ENCODE measurements at regions not wholly inside any gene's neighbourhood (a gene's known extent, or its start where the extent isn't known, plus 50 kb on each side); places are given as distances from the start of the nearest gene placed in this dataset.

GRCh38 chr15:66877477-66878271, 175.6 kb downstream of the SMAD6 start:
- Mint-ChIP-seq H3K27ac (no peak overlapping the region), H3K27me3 (ENCODE audit: low read depth) (peaks cover 6% of the 10 kb centered on the region), H3K4me3 (ENCODE audit: low read depth) (no peak overlapping the region)

GRCh38 chr15:66878761-66879160, 176.7 kb downstream of the SMAD6 start:
- Mint-ChIP-seq H3K27me3 (ENCODE audit: low read depth) (peaks cover 4% of the 10 kb centered on the region), H3K9me3 (no peaks in the 10 kb centered on the region), H3K4me3 (ENCODE audit: low read depth) (no peak overlapping the region), H3K36me3 (ENCODE audit: low read depth) (no peaks in the 10 kb centered on the region), H3K4me1 (ENCODE audit: low read depth) (peaks cover 2% of the 10 kb centered on the region), H3K27ac (no peak overlapping the region)
- intact Hi-C loops (cut with micrococcal nuclease): no loop called here
- DNase-seq (ENCODE audit: low spot score): no peak

More at GRCh38 chr15:66877477-66878271, 175.6 kb downstream of the SMAD6 start:
- intact Hi-C loops (cut with micrococcal nuclease): no loop called here
- Mint-ChIP-seq H3K9me3 (no peaks in the 10 kb centered on the region), H3K4me1 (ENCODE audit: low read depth) (peaks cover 6% of the 10 kb centered on the region), H3K36me3 (ENCODE audit: low read depth) (no peaks in the 10 kb centered on the region)
- DNase-seq (ENCODE audit: low spot score): no peak

- no peak overlapping the region for H3K4me3 Mint-ChIP-seq (ENCODE audit: low read depth)
- H3K4me1 Mint-ChIP-seq (ENCODE audit: low read depth): peaks cover 2% of the 10 kb centered on the region
- H3K36me3 Mint-ChIP-seq (ENCODE audit: low read depth): no peaks in the 10 kb centered on the region
- H3K9me3 Mint-ChIP-seq: no peaks in the 10 kb centered on the region
- DNase-seq (ENCODE audit: low spot score): no peak
- peaks cover 4% of the 10 kb centered on the region for H3K27me3 Mint-ChIP-seq (ENCODE audit: low read depth)
- intact Hi-C loops (cut with micrococcal nuclease): loop anchor here (10.0 kb wide), 1 partner anchor 65 kb away; no protein-coding TSS in a partner anchor
- H3K27ac Mint-ChIP-seq: no peak overlapping the region
Observed at GRCh38 chr15:66879531-66880368, 177.7 kb downstream of the SMAD6 start.

- H3K36me3 Mint-ChIP-seq (ENCODE audit: low read depth): no peaks in the 10 kb centered on the region
- no peak overlapping the region for H3K27ac Mint-ChIP-seq
- intact Hi-C loops (cut with micrococcal nuclease): loop anchor here (10.0 kb wide), 1 partner anchor 64 kb away; no protein-coding TSS in a partner anchor
- DNase-seq (ENCODE audit: low spot score): no peak
- H3K4me3 Mint-ChIP-seq (ENCODE audit: low read depth): no peak overlapping the region
- H3K4me1 Mint-ChIP-seq (ENCODE audit: low read depth): no peaks in the 10 kb centered on the region
- no peaks in the 10 kb centered on the region for H3K9me3 Mint-ChIP-seq
- H3K27me3 Mint-ChIP-seq (ENCODE audit: low read depth): peaks cover 1% of the 10 kb centered on the region
Observed at GRCh38 chr15:66880380-66881155, 178.5 kb downstream of the SMAD6 start.

- no peak for DNase-seq (ENCODE audit: low spot score)
- H3K27me3 Mint-ChIP-seq (ENCODE audit: low read depth): peaks cover 1% of the 10 kb centered on the region
- H3K36me3 Mint-ChIP-seq (ENCODE audit: low read depth): no peaks in the 10 kb centered on the region
- intact Hi-C loops (cut with micrococcal nuclease): loop anchor here (10.0 kb wide), 1 partner anchor 63 kb away; no protein-coding TSS in a partner anchor
- H3K4me3 Mint-ChIP-seq (ENCODE audit: low read depth): no peak overlapping the region
- H3K9me3 Mint-ChIP-seq: no peaks in the 10 kb centered on the region
- no peaks in the 10 kb centered on the region for H3K4me1 Mint-ChIP-seq (ENCODE audit: low read depth)
- no peak overlapping the region for H3K27ac Mint-ChIP-seq
Observed at GRCh38 chr15:66881173-66881905, 179.3 kb downstream of the SMAD6 start.

- Mint-ChIP-seq H3K9me3 (no peaks in the 10 kb centered on the region), H3K27me3 (ENCODE audit: low read depth) (peaks cover 1% of the 10 kb centered on the region), H3K4me1 (ENCODE audit: low read depth) (no peaks in the 10 kb centered on the region), H3K27ac (no peak overlapping the region), H3K4me3 (ENCODE audit: low read depth) (no peak overlapping the region), H3K36me3 (ENCODE audit: low read depth) (no peaks in the 10 kb centered on the region)
- no peak for DNase-seq (ENCODE audit: low spot score)
- intact Hi-C loops (cut with micrococcal nuclease): loop anchor here (10.0 kb wide), 1 partner anchor 62 kb away; no protein-coding TSS in a partner anchor
Observed at GRCh38 chr15:66882251-66883020, 180.4 kb downstream of the SMAD6 start.

- peaks cover 1% of the 10 kb centered on the region for H3K27me3 Mint-ChIP-seq (ENCODE audit: low read depth)
- no peaks in the 10 kb centered on the region for H3K4me1 Mint-ChIP-seq (ENCODE audit: low read depth)
- H3K36me3 Mint-ChIP-seq (ENCODE audit: low read depth): no peaks in the 10 kb centered on the region
- H3K9me3 Mint-ChIP-seq: no peaks in the 10 kb centered on the region
- intact Hi-C loops (cut with micrococcal nuclease): loop anchor here (10.0 kb wide), 1 partner anchor 61 kb away; no protein-coding TSS in a partner anchor
- H3K27ac Mint-ChIP-seq: no peak overlapping the region
- DNase-seq (ENCODE audit: low spot score): no peak
- H3K4me3 Mint-ChIP-seq (ENCODE audit: low read depth): no peak overlapping the region
Observed at GRCh38 chr15:66883284-66883911, 181.4 kb downstream of the SMAD6 start.

- H3K4me3 Mint-ChIP-seq (ENCODE audit: low read depth): no peak overlapping the region
- DNase-seq (ENCODE audit: low spot score): no peak
- H3K4me1 Mint-ChIP-seq (ENCODE audit: low read depth): no peaks in the 10 kb centered on the region
- H3K27me3 Mint-ChIP-seq (ENCODE audit: low read depth): peaks cover 1% of the 10 kb centered on the region
- H3K36me3 Mint-ChIP-seq (ENCODE audit: low read depth): no peaks in the 10 kb centered on the region
- intact Hi-C loops (cut with micrococcal nuclease): loop anchor here (10.0 kb wide), 1 partner anchor 61 kb away; no protein-coding TSS in a partner anchor
- no peak overlapping the region for H3K27ac Mint-ChIP-seq
- no peaks in the 10 kb centered on the region for H3K9me3 Mint-ChIP-seq
Observed at GRCh38 chr15:66884115-66884622, 181.2 kb upstream of the SMAD3 start.

GRCh38 chr15:66884661-66885237, 180.7 kb upstream of the SMAD3 start:
- no peak for DNase-seq (ENCODE audit: low spot score)
- intact Hi-C loops (cut with micrococcal nuclease): loop anchor here (10.0 kb wide), 1 partner anchor 60 kb away; no protein-coding TSS in a partner anchor
- Mint-ChIP-seq H3K4me1 (ENCODE audit: low read depth) (no peaks in the 10 kb centered on the region), H3K4me3 (ENCODE audit: low read depth) (no peak overlapping the region), H3K36me3 (ENCODE audit: low read depth) (no peaks in the 10 kb centered on the region), H3K27ac (no peak overlapping the region), H3K27me3 (ENCODE audit: low read depth) (peaks cover 1% of the 10 kb centered on the region), H3K9me3 (no peaks in the 10 kb centered on the region)

- Mint-ChIP-seq H3K4me3 (ENCODE audit: low read depth) (no peak overlapping the region), H3K9me3 (no peaks in the 10 kb centered on the region), H3K27me3 (ENCODE audit: low read depth) (peaks cover 1% of the 10 kb centered on the region), H3K27ac (no peak overlapping the region), H3K4me1 (ENCODE audit: low read depth) (no peaks in the 10 kb centered on the region), H3K36me3 (ENCODE audit: low read depth) (no peaks in the 10 kb centered on the region)
- DNase-seq (ENCODE audit: low spot score): no peak
- intact Hi-C loops (cut with micrococcal nuclease): loop anchor here (10.0 kb wide), 1 partner anchor 59 kb away; no protein-coding TSS in a partner anchor
Observed at GRCh38 chr15:66885281-66885915, 180.0 kb upstream of the SMAD3 start.

Data from activated T-helper 2 cell treated with anti-CD3 and anti-CD28 coated beads, Interferon-gamma antibody, Interleukin-2, Interleukin-4, amounts not matched to agents 10 μg/mL and 5 μg/mL and 100 μg/mL, durations not matched to agents 14 hours and 24 hours and 36 hours (primary cell).